ENCODE measurements at regions not wholly inside any gene's neighbourhood (a gene's known extent, or its start where the extent isn't known, plus 50 kb on each side); places are given as distances from the start of the nearest gene placed in this dataset.

GRCh38 chr18:1652018-1652417 is 747.3 kb downstream of the ADCYAP1 start:
- TF ChIP-seq POLR2A (IDR thresholded peaks at IDR 0.05) (no peak), CTCF (IDR thresholded peaks at IDR 0.05) (no peak), POLR2AphosphoS5 (IDR thresholded peaks at IDR 0.05) (no peak)

Measured in stomach (tissue), 4 donors.